GM12874 (cell line): ENCODE measurements at regions not wholly inside any gene's neighbourhood (a gene's known extent, or its start where the extent isn't known, plus 50 kb on each side); places are given as distances from the start of the nearest gene placed in this dataset.

Source experiments
- TF ChIP-seq, protein P1 (sequence below): IDR thresholded peaks from 2 replicates; pipeline ENCODE4 v1.5.1; 2011; ENCODE audit warnings: low read depth, mild to moderate bottlenecking, control low read depth, low read length, moderate library complexity; ENCODE audit not compliant: insufficient read depth

DNA sequence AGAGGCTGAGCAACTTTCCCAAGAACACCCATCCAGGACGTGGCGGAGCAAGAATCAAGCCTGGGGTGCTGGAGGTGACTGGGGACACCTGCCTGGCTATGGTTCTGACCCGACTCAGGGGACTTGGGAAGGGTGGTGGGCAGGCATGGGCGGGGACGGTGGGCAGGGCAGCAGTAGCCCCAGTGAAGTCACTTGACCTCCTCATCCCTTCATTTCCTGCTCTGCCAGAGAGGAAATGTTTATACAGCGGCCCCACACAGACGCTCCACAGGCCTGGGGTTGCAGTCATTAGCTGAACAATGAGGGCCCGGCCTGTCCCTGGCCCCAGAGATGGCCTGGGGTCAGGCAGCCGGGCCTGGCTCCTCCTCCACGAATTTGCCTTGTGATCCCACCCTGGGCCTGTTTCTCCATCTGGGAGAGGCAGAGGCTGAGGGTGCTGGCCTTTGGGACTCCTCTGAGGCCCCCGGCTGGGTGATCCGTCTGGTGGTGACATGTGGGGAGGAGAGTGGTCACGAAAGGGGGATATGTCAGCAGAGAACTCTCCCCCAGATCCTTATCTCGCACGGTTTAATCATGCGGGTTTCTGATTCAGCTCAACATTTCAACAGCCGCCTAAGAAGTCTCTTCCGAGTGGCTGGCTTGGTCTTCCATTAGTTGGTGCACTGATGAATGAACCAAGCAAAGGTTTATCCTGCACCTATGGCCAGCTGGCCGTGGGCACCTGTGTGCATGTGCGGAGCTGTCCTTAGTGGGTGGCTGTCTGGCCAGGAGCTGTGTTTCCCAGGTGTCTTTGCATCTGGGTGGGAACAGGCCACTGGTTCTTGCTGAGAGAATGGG, 175.9 kb downstream of the IRF8 start:
- TF ChIP-seq, protein P1, sequence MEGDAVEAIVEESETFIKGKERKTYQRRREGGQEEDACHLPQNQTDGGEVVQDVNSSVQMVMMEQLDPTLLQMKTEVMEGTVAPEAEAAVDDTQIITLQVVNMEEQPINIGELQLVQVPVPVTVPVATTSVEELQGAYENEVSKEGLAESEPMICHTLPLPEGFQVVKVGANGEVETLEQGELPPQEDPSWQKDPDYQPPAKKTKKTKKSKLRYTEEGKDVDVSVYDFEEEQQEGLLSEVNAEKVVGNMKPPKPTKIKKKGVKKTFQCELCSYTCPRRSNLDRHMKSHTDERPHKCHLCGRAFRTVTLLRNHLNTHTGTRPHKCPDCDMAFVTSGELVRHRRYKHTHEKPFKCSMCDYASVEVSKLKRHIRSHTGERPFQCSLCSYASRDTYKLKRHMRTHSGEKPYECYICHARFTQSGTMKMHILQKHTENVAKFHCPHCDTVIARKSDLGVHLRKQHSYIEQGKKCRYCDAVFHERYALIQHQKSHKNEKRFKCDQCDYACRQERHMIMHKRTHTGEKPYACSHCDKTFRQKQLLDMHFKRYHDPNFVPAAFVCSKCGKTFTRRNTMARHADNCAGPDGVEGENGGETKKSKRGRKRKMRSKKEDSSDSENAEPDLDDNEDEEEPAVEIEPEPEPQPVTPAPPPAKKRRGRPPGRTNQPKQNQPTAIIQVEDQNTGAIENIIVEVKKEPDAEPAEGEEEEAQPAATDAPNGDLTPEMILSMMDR: no peak

DNA sequence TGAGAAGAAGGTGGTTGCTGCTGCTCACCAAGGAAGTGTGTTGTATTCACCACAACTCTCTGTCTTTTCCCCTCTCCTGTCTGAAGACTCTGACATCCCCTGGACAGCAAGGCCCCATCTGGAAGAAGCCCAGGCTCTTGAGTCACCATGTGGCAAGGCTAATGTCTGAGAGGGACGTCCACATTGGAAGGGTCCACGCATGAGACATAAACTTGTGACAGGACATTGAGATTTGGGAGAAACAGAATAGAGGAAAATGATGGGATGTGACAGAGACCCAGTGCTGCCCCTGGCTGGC, 176.5 kb downstream of the IRF8 start:
- TF ChIP-seq, protein P1: no peak

DNA sequence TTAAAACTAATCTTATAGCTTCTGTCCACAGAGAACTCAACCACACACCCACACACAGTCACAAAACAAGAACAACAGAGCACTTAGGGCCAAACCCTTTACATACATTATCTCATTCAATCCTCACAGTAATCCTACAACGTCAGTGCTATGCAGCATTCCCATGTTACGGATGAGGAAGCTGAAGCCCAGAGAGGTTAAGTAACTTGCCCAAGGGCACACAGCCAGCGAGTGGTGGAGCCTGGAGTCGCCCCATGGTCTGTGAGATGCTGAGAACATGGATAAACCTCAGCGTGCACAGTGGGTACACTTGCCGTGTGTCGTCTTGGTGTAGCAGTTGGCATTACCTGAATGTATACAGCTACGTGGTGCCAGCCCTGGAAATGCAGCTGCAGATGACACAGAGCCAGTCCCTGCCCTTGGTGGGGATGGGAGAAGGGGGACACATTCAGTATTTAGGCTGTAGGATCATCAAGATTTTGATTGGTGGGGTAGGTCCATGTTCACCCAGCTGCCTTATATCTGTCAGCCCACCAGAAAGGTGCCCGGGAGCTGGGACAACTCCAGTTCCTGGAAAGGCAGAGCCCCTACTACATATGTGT, 177.0 kb downstream of the IRF8 start:
- TF ChIP-seq, protein P1: no peak

DNA sequence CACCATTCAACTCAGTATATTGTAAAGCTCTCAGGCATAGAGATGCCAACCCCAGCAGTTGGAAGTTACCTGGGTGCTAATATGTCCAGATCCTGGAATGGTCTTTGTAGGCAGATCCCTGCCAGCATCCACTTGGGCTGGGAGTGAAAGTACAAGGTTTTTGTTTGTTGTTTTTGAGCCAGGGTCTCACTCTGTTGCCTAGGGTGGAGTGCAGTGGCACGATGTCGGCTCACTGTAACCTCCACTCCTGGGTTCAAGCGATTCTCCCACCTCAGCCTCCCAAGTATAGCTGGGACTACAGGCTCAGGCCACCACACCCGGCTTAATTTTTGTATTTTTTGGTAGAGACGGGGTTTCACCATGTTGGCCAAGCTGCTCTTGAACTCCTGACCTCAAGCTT, 177.6 kb downstream of the IRF8 start:
- TF ChIP-seq, protein P1: no peak

DNA sequence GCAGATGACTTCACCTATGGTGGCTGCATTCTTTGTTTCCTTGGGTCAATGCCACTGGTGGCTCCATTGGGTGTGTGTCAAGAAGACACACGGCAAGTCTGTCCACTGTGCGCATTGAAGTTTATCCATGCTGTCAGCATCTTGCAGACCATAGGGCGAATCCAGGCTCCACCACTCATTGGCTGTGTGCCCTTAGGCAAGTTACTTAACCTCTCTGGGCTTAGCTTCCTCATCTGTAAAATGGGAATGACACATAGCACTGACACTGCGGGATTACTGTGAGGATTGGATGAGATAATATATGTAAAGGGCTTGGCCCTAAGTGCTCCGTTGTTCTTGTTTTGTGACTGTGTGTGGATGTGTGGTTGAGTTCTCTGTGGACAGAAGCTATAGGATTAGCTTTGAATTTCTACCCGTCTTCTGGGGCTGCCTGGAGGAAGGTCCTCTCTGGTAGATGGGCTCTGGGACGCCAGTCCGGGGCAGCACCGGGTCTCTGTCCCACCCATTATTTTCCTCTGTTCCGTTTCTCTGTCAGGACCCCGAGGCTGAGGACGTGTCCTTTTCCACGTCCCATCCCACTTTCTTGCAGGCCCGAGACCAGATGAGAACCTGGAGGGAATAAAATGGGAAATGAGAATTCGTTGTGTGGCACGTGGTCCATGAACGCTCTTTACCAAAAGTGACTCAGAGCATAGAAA, 178.4 kb downstream of the IRF8 start:
- TF ChIP-seq, protein P1: no peak

DNA sequence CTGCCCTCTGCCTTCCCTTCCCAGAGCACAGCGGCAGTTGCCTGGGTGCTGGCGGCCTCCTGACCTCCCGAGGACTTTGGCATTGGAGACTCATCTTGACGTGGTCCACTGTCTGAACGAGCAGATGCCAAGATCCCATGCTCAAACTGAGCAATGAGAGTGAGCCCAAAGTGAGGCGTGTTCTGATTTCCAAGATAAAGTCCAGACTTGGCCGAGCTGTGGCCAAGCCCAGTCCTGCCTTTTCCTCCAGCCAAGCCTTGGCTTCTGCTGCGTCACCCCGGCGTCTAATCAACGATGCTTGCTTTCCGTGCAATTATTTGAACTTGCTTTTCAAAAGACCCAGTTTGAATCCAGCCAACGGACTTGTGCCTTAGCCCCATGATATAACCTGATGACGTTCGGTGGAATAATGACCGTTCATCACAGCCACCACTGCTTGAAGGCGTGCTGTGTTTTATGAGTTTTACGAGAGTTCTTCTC, 179.2 kb downstream of the IRF8 start:
- TF ChIP-seq, protein P1: no peak

DNA sequence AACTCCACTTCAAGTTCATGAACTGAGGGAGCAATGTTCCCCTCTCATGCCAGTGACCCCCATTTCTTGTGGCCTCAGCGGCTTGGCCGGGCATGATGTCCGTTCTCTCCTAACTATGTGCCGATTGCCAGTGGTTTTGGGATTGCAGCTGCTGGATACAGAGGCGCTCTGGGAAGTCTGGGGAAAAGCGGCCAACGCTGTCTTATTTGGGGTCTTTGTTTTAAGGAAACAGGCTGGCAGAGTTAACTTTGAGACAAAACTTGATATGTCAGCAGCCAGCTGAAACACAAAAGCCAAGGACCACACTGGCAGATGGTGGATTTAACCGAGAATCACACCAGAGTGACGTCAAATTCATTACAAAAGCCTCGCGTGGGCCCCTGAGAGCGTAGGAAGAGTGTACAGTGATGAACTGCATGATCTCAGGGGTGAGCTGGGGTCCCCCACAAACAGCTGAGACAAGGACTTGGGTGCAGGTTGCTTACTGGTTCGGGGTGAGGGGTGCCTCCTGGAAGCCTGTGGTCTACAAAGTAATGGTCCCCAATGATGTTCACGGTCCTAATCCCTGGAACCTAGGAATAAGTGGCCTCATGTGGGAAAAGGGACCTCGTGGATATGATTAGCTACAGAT, 180.4 kb downstream of the IRF8 start:
- TF ChIP-seq, protein P1: no peak
